ENCODE measurements at regions not wholly inside any gene's neighbourhood (a gene's known extent, or its start where the extent isn't known, plus 50 kb on each side); places are given as distances from the start of the nearest gene placed in this dataset.

GRCh38 chr12:5379749-5380496 is 52.0 kb upstream of the NTF3 start:
- no peak for TF ChIP-seq POLR2A (IDR thresholded peaks at IDR 0.05)
- no peak for TF ChIP-seq CTCF (IDR thresholded peaks at IDR 0.05)
